ENCODE measurements at regions not wholly inside any gene's neighbourhood (a gene's known extent, or its start where the extent isn't known, plus 50 kb on each side); places are given as distances from the start of the nearest gene placed in this dataset.

DNA sequence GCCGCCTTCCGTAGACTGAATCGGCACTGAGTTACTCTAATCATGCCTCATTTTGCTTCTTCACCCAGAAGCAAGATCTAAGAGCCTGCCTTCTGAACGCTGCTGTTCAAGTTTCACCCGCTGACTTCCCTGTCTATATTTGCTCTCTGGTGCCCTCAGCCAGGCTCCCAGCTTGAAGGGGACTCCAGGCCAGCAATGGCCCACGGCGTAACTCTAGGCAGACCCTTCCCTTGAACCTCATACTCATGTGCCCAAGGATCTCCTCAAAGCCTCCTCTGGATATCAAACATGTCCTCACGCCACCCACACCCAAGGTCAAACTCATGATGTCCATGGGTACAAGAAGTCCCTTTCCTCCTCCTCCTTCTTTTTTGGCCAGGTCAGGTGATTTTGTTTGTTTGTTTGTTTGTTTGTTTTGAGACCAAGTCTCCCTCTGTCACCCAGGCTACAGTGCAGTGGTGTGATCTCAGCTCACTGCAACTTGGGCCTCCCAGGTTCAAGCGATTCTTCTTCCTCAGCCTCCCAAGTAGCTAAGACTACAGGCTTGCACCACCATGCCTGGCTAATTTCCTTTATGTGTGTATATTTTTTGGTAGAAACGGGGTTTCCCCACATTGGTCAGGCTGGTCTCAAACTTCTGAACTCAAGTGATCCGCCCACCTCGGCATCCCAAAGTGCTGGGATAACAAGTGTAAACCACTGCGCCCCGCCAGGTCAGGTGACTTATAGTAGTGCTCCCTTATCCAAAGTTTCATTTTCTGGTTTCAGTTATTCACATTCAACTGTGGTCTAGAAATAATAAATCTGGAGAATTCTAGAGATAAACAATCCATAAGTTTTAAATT lies 239.0 kb downstream of the SYK start:
- peaks cover 22% of the 10 kb centered on the region for H3K4me1 ChIP-seq (ENCODE audit: control insufficient read depth, insufficient read depth, low read length)
- H3K4me3 ChIP-seq (ENCODE audit: low read length in 2 of 2), result no peak overlapping the region
- H3K27me3 ChIP-seq (ENCODE audit: control insufficient read depth in 1 of 2, insufficient read depth in 2 of 2, low read length in 2 of 2), result peaks cover 0 to 4% of the 10 kb centered on the region in 2 donors
- H3K9me3 ChIP-seq (ENCODE audit: control insufficient read depth in 2 of 2, low read length in 2 of 2), result no peaks in the 10 kb centered on the region
- H3K27ac ChIP-seq (ENCODE audit: low read length), result no peak overlapping the region
- no peak overlapping the region for H3K9ac ChIP-seq (ENCODE audit: low read length in 2 of 2)
- H3K36me3 ChIP-seq (ENCODE audit: control insufficient read depth in 2 of 2, insufficient read depth in 2 of 2, low read length in 2 of 2), result no peaks in the 10 kb centered on the region

DNA sequence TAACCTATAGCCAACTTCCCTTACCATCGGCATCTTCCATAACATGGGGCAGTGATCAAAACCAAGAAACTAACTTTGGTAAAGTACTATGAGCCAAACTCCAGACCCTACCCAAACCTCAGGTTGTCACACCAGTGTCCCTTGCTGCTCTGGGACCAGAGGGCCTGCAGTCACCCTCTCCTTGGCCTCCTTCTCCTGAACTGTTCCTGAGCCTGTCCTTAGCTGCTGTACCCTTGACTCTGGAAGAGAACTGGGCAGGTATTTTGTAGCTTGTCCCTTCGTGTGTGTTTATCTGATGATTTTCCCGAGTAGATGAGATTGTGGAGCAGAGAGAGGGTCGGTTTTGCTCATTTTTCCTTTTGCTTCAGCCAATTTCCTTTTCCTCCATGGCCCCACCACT lies 240.4 kb downstream of the SYK start:
- H3K27ac ChIP-seq (ENCODE audit: low read length), result no peak overlapping the region
- peaks cover 0 to 4% of the 10 kb centered on the region in 2 donors for H3K27me3 ChIP-seq (ENCODE audit: control insufficient read depth in 1 of 2, insufficient read depth in 2 of 2, low read length in 2 of 2)
- H3K9ac ChIP-seq (ENCODE audit: low read length in 2 of 2), result no peak overlapping the region
- H3K9me3 ChIP-seq (ENCODE audit: control insufficient read depth in 2 of 2, low read length in 2 of 2), result no peaks in the 10 kb centered on the region
- H3K36me3 ChIP-seq (ENCODE audit: control insufficient read depth in 2 of 2, insufficient read depth in 2 of 2, low read length in 2 of 2), result no peaks in the 10 kb centered on the region
- peaks cover 16% of the 10 kb centered on the region for H3K4me1 ChIP-seq (ENCODE audit: control insufficient read depth, insufficient read depth, low read length)
- H3K4me3 ChIP-seq (ENCODE audit: low read length in 2 of 2), result no peak overlapping the region

DNA sequence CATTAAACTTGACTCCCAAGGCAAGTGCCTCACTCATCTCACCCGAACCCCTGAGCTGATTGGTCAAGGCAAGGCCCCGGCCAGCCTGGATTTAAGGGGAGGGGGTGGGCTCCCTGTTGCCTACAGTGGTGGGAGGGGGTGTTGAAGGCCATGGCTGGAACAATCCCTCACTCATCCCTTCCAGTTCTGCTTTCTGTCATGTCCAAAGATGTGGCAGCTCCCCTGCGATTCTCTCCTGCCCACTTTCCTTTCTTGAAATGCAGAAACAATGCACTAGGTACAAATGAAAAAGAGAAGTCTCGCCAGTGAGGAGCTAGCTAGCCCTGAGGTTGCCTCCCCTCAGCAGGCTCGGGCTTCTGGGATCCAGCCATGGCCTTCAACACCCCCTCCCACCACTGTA lies 240.9 kb downstream of the SYK start:
- Histone ChIP-seq H3K9me3 (ENCODE audit: control insufficient read depth in 2 of 2, low read length in 2 of 2) (no peaks in the 10 kb centered on the region), H3K4me1 (ENCODE audit: control insufficient read depth, insufficient read depth, low read length) (peaks cover 11% of the 10 kb centered on the region), H3K4me3 (ENCODE audit: low read length in 2 of 2) (no peak overlapping the region), H3K27me3 (ENCODE audit: control insufficient read depth in 1 of 2, insufficient read depth in 2 of 2, low read length in 2 of 2) (peaks cover 0 to 4% of the 10 kb centered on the region in 2 donors), H3K36me3 (ENCODE audit: control insufficient read depth in 2 of 2, insufficient read depth in 2 of 2, low read length in 2 of 2) (no peaks in the 10 kb centered on the region), H3K27ac (ENCODE audit: low read length) (no peak overlapping the region), H3K9ac (ENCODE audit: low read length in 2 of 2) (no peak overlapping the region)

DNA sequence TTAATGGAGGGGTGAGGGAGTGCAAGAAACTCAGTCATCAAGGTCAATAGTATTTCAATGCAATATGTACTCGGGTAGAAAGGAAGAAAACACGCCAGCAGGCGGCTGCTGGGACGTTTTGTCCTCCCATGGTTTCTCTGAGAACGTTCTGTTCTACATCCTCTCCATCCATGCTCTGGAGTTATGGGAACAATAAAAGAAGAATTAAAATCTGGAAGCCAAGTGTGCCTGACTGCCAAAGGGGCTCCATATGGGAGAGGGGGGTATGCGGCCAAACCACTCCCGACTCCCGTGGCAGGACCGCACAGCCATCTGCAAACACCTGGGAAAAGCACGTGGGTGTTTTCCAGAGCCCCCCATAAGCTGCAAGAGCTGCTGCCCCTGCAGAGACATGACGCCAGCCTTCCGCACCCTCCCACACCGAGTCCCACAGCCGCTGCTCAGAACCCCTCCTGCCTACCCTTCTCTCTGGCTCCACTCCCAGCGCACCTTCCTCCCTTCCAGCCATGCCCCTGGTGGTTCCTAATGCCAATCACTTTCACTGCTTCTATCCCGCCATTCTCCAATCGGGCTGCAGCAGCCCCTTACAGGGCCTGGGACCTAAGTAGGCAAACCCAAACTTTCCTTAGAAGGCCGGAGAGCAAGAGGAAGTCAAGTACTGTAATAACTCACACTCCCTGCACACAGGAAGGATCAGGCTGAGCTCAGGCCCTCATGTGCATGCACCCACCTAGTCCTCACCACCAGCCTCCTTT lies 241.6 kb downstream of the SYK start:
- Histone ChIP-seq H3K36me3 (ENCODE audit: control insufficient read depth in 2 of 2, insufficient read depth in 2 of 2, low read length in 2 of 2) (no peaks in the 10 kb centered on the region), H3K9ac (ENCODE audit: low read length in 2 of 2) (no peak overlapping the region), H3K4me3 (ENCODE audit: low read length in 2 of 2) (no peak overlapping the region), H3K27ac (ENCODE audit: low read length) (no peak overlapping the region), H3K4me1 (ENCODE audit: control insufficient read depth, insufficient read depth, low read length) (peaks cover 4% of the 10 kb centered on the region), H3K9me3 (ENCODE audit: control insufficient read depth in 2 of 2, low read length in 2 of 2) (no peaks in the 10 kb centered on the region), H3K27me3 (ENCODE audit: control insufficient read depth in 1 of 2, insufficient read depth in 2 of 2, low read length in 2 of 2) (peaks cover 0 to 4% of the 10 kb centered on the region in 2 donors)

DNA sequence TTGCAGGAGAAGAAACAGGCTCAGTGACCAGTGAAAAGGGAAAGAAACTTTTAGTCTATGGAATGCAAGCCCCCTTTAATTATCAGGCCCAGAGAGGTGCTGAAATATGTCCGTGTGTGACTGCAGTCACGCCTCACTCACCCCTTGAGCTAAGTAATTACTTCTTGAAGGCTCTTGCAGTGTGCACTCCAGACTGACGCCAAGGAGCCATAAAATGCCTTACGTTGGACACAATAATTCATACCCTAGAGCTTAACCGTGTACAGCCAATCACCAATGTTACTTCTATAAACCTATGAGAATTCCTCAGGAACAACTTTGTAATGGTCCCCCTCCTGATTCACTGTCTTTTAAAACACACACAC lies 242.2 kb downstream of the SYK start:
- H3K9ac ChIP-seq (ENCODE audit: low read length in 2 of 2), result no peak overlapping the region
- no peaks in the 10 kb centered on the region for H3K36me3 ChIP-seq (ENCODE audit: control insufficient read depth in 2 of 2, insufficient read depth in 2 of 2, low read length in 2 of 2)
- H3K9me3 ChIP-seq (ENCODE audit: control insufficient read depth in 2 of 2, low read length in 2 of 2), result no peaks in the 10 kb centered on the region
- H3K4me3 ChIP-seq (ENCODE audit: low read length in 2 of 2), result no peak overlapping the region
- H3K27ac ChIP-seq (ENCODE audit: low read length), result no peak overlapping the region
- no peaks in the 10 kb centered on the region for H3K4me1 ChIP-seq (ENCODE audit: control insufficient read depth, insufficient read depth, low read length)
- peaks cover 0 to 4% of the 10 kb centered on the region in 2 donors for H3K27me3 ChIP-seq (ENCODE audit: control insufficient read depth in 1 of 2, insufficient read depth in 2 of 2, low read length in 2 of 2)

DNA sequence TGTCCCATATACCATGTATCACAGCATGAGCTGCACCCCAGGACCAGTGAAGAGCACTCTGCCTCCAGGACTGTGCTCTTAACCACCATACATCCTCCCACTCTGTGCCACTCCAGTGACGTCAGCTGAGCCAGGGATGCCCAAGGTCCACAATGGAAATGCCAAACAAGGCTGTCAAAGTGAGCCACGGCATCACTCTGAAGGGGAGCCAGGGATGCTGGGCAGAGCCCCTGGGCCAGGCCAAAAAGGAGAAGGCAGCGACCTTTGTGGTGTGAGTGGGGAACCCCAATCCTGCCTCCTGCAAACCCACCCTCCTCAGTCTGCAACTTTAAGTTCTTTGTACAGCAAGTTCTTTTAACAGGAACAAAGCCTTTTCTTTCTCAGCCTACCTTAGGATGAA lies 242.7 kb downstream of the SYK start:
- Histone ChIP-seq H3K4me3 (ENCODE audit: low read length in 2 of 2) (no peak overlapping the region), H3K27ac (ENCODE audit: low read length) (no peak overlapping the region), H3K4me1 (ENCODE audit: control insufficient read depth, insufficient read depth, low read length) (no peaks in the 10 kb centered on the region)

DNA sequence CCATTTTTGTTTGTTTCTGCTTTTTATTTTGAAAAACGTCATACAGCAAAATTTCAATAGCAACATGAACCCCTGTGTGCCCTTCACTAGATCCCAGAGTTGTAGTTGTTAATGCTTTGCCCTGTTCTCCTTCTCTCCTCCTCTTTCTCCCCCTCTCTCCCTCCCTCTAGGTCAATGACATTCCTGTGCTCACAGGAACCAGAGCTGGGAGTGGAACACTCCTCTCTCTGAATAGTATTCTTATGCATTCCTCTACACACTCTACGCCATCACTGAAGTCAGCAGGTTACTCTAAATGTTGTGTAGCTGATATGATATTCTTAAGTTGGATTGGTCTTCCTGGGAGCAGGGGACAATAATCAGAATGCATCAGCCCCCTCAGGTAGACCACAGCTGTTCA lies 243.4 kb downstream of the SYK start:
- Histone ChIP-seq H3K36me3 (ENCODE audit: control insufficient read depth in 2 of 2, insufficient read depth in 2 of 2, low read length in 2 of 2) (no peaks in the 10 kb centered on the region), H3K9me3 (ENCODE audit: control insufficient read depth in 2 of 2, low read length in 2 of 2) (no peaks in the 10 kb centered on the region), H3K4me1 (ENCODE audit: control insufficient read depth, insufficient read depth, low read length) (no peaks in the 10 kb centered on the region), H3K4me3 (ENCODE audit: low read length in 2 of 2) (no peak overlapping the region), H3K9ac (ENCODE audit: low read length in 2 of 2) (no peak overlapping the region), H3K27ac (ENCODE audit: low read length) (no peak overlapping the region), H3K27me3 (ENCODE audit: control insufficient read depth in 1 of 2, insufficient read depth in 2 of 2, low read length in 2 of 2) (peaks cover 0 to 4% of the 10 kb centered on the region in 2 donors)

More for the DNA sequence above, 242.7 kb downstream of the SYK start:
- no peaks in the 10 kb centered on the region for H3K36me3 ChIP-seq (ENCODE audit: control insufficient read depth in 2 of 2, insufficient read depth in 2 of 2, low read length in 2 of 2)
- H3K27me3 ChIP-seq (ENCODE audit: control insufficient read depth in 1 of 2, insufficient read depth in 2 of 2, low read length in 2 of 2), result peaks cover 0 to 4% of the 10 kb centered on the region in 2 donors
- H3K9me3 ChIP-seq (ENCODE audit: control insufficient read depth in 2 of 2, low read length in 2 of 2), result no peaks in the 10 kb centered on the region
- no peak overlapping the region for H3K9ac ChIP-seq (ENCODE audit: low read length in 2 of 2)

DNA sequence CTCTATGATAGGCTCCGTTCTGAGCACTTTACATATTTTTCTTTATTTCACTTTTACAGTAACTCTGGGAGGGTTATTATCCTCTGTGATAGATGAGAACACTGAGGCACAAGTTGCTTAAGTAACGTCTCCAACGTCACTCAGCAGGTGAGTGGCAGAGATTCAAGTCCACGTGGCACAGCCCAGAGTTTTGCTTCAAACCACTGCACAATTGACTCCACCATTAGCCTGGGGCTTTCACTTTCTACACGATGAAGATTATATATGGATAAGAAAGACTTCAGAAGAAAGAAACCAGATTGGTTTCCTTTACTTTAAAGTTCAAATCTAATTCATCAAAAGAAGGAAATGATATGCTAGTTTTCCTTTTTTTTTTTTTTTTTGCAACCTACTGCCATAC lies 245.9 kb downstream of the SYK start:
- no peak overlapping the region for H3K27ac ChIP-seq (ENCODE audit: low read length)

DNA sequence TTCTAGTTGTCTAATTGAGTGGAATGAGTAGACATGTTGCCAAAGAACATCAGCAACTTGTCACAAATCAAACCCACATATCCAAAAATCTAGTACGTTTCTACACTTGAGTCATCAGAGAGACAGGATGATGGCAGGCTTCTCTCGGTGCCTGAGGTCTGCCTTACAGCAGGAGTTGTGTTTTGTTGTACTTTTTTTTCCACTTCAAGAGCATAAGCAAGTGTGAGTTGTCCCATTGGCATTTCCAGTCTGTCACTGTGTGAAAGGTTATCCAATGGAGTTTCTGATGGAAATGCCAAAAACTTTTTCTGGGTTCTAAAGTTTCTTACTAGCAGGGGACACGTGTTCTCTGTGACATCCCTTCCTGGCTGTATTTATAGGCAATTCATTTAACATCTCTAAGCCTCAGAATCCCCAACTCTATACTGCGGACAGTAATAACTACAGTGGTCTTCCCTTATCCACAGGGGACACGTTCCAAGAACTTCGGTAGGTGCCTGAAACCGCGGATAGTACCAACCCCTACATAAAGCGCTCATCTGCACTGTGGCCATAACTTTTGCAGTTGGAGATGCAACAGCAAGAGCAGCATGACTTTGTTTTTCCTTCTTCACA lies 246.5 kb downstream of the SYK start:
- Histone ChIP-seq H3K4me3 (ENCODE audit: low read length in 2 of 2) (no peak overlapping the region), H3K27ac (ENCODE audit: low read length) (no peak overlapping the region), H3K9me3 (ENCODE audit: control insufficient read depth in 2 of 2, low read length in 2 of 2) (no peaks in the 10 kb centered on the region), H3K9ac (ENCODE audit: low read length in 2 of 2) (no peak overlapping the region), H3K36me3 (ENCODE audit: control insufficient read depth in 2 of 2, insufficient read depth in 2 of 2, low read length in 2 of 2) (no peaks in the 10 kb centered on the region), H3K27me3 (ENCODE audit: control insufficient read depth in 1 of 2, insufficient read depth in 2 of 2, low read length in 2 of 2) (peaks cover 0 to 4% of the 10 kb centered on the region in 2 donors), H3K4me1 (ENCODE audit: control insufficient read depth, insufficient read depth, low read length) (no peaks in the 10 kb centered on the region)

More for the DNA sequence above, 245.9 kb downstream of the SYK start:
- Histone ChIP-seq H3K9me3 (ENCODE audit: control insufficient read depth in 2 of 2, low read length in 2 of 2) (no peaks in the 10 kb centered on the region), H3K36me3 (ENCODE audit: control insufficient read depth in 2 of 2, insufficient read depth in 2 of 2, low read length in 2 of 2) (no peaks in the 10 kb centered on the region), H3K4me1 (ENCODE audit: control insufficient read depth, insufficient read depth, low read length) (no peaks in the 10 kb centered on the region), H3K9ac (ENCODE audit: low read length in 2 of 2) (no peak overlapping the region), H3K4me3 (ENCODE audit: low read length in 2 of 2) (no peak overlapping the region), H3K27me3 (ENCODE audit: control insufficient read depth in 1 of 2, insufficient read depth in 2 of 2, low read length in 2 of 2) (peaks cover 0 to 4% of the 10 kb centered on the region in 2 donors)

DNA sequence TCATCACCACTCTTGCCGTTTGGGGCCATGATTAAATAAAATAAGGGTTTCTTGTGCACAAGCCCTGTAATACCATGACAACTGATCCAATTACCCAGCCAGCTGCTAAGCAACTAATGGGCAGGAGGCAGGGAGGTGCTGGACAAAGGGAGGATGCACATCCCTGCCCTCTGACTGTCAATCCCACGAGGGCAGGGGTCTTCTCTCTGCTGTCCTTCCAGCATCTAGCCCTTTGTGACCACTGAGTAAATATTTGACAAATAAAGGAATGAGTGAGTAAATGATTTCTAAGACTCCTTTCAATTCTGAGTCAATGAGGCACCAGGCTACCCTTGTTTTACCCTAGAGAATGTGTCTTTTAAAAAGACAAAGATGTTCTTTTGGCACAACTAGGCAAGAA lies 247.1 kb downstream of the SYK start:
- Histone ChIP-seq H3K4me3 (ENCODE audit: low read length in 2 of 2) (no peak overlapping the region), H3K9ac (ENCODE audit: low read length in 2 of 2) (no peak overlapping the region), H3K4me1 (ENCODE audit: control insufficient read depth, insufficient read depth, low read length) (no peaks in the 10 kb centered on the region), H3K9me3 (ENCODE audit: control insufficient read depth in 2 of 2, low read length in 2 of 2) (no peaks in the 10 kb centered on the region), H3K36me3 (ENCODE audit: control insufficient read depth in 2 of 2, insufficient read depth in 2 of 2, low read length in 2 of 2) (no peaks in the 10 kb centered on the region), H3K27me3 (ENCODE audit: control insufficient read depth in 1 of 2, insufficient read depth in 2 of 2, low read length in 2 of 2) (peaks cover 0 to 4% of the 10 kb centered on the region in 2 donors), H3K27ac (ENCODE audit: low read length) (no peak overlapping the region)

Data from stomach smooth muscle (tissue), 2 donors.